H9 (cell line): ENCODE measurements at regions not wholly inside any gene's neighbourhood (a gene's known extent, or its start where the extent isn't known, plus 50 kb on each side); places are given as distances from the start of the nearest gene placed in this dataset.

ENCODE experiments used
- DNase-seq: peaks from one replicate; pipeline ENCODE4 v3.0.0-alpha.2; 2017
- H2AFZ ChIP-seq: one replicate; pipeline ENCODE4 v1.6.1; 2013; ENCODE audit warnings: mild to moderate bottlenecking, low read length, control low read depth, moderate library complexity
- H2AK5ac ChIP-seq: 2 replicates; pipeline ENCODE4 v1.6.1; 2013; ENCODE audit warnings: low read length, control low read depth, mixed read lengths; ENCODE audit not compliant: insufficient read length
- H2BK120ac ChIP-seq: one replicate; pipeline ENCODE4 v1.6.1; 2013; ENCODE audit warnings: low read depth, mild to moderate bottlenecking, low read length, control low read depth, inconsistent platforms; ENCODE audit not compliant: poor library complexity, severe bottlenecking
- H2BK12ac ChIP-seq: 2 replicates; pipeline ENCODE4 v1.6.1; 2013; ENCODE audit warnings: low read length, control low read depth, mixed read lengths, low read depth; ENCODE audit not compliant: insufficient read length
- H2BK15ac ChIP-seq: 2 replicates; pipeline ENCODE4 v1.6.1; 2013; ENCODE audit warnings: low read depth, low read length, control low read depth
- H2BK20ac ChIP-seq: one replicate; pipeline ENCODE4 v1.6.1; 2013; ENCODE audit warnings: low read depth, mild to moderate bottlenecking, low read length, control low read depth, inconsistent platforms; ENCODE audit not compliant: poor library complexity, severe bottlenecking
- H2BK5ac ChIP-seq: 2 replicates; pipeline ENCODE4 v1.6.1; 2013; ENCODE audit warnings: low read length, control low read depth, mixed read lengths; ENCODE audit not compliant: insufficient read length
- H3K14ac ChIP-seq: 2 replicates; pipeline ENCODE4 v1.6.1; 2013; ENCODE audit warnings: low read length, control low read depth; ENCODE audit not compliant: insufficient read depth
- H3K18ac ChIP-seq: 2 replicates; pipeline ENCODE4 v1.6.1; 2013; ENCODE audit warnings: low read depth, mild to moderate bottlenecking, mixed read lengths, low read length, control low read depth; ENCODE audit not compliant: insufficient read length
- H3K23ac ChIP-seq: 2 replicates; pipeline ENCODE4 v1.6.1; 2013; ENCODE audit warnings: low read length, control low read depth, mixed read lengths, low read depth; ENCODE audit not compliant: insufficient read length
- H3K23me2 ChIP-seq: 2 replicates; pipeline ENCODE4 v1.6.1; 2013; ENCODE audit warnings: low read depth, mild to moderate bottlenecking, mixed read lengths, low read length, control low read depth; ENCODE audit not compliant: insufficient read length, poor library complexity, severe bottlenecking
- H3K27ac ChIP-seq: 2 replicates; pipeline ENCODE4 v1.5.1; 2013; ENCODE audit warnings: low read length, control low read depth, mixed read lengths, low read depth; ENCODE audit not compliant: insufficient read length
- H3K27me3 ChIP-seq: 2 replicates; pipeline ENCODE4 v1.6.1; 2013; ENCODE audit warnings: low read length, control low read depth, inconsistent platforms; ENCODE audit not compliant: insufficient read depth
- H3K4ac ChIP-seq: 2 replicates; pipeline ENCODE4 v1.6.1; 2013; ENCODE audit warnings: low read depth, mild to moderate bottlenecking, control low read depth, inconsistent platforms, low read length, moderate library complexity
- H3K4me1 ChIP-seq: 2 replicates; pipeline ENCODE4 v1.6.1; 2013; ENCODE audit warnings: low read length, control low read depth, inconsistent platforms; ENCODE audit not compliant: insufficient read depth
- H3K4me2 ChIP-seq: 2 replicates; pipeline ENCODE4 v1.6.1; 2013; ENCODE audit warnings: low read length, control low read depth, mixed read lengths; ENCODE audit not compliant: insufficient read length, insufficient read depth
- H3K56ac ChIP-seq: 2 replicates; pipeline ENCODE4 v1.6.1; 2013; ENCODE audit warnings: low read depth, mild to moderate bottlenecking, mixed read lengths, low read length, control low read depth; ENCODE audit not compliant: insufficient read length
- H3K79me1 ChIP-seq: 2 replicates; pipeline ENCODE4 v1.6.1; 2013; ENCODE audit warnings: low read depth, mild to moderate bottlenecking, moderate library complexity, low read length, control low read depth, inconsistent platforms; ENCODE audit not compliant: insufficient read depth, poor library complexity, severe bottlenecking
- H3K79me2 ChIP-seq: 2 replicates; pipeline ENCODE4 v1.6.1; 2013; ENCODE audit warnings: low read length, control low read depth, inconsistent platforms; ENCODE audit not compliant: insufficient read depth
- H3K9ac ChIP-seq: 2 replicates; pipeline ENCODE4 v1.6.1; 2013; ENCODE audit warnings: low read length, control low read depth, mixed read lengths; ENCODE audit not compliant: insufficient read length; ENCODE audit errors: extremely low read depth
- H3K9me3 ChIP-seq: one replicate; pipeline ENCODE4 v1.6.1; 2013; ENCODE audit warnings: low read depth, low read length, inconsistent platforms; ENCODE audit not compliant: control insufficient read depth
- H3T11ph ChIP-seq: one replicate; pipeline ENCODE4 v1.6.1; 2013; ENCODE audit warnings: mild to moderate bottlenecking, low read length, control low read depth, inconsistent platforms
- H4K20me1 ChIP-seq: one replicate; pipeline ENCODE4 v1.6.1; 2013; ENCODE audit not compliant: control insufficient read depth, insufficient read length, insufficient read depth
- H4K5ac ChIP-seq: 2 replicates; pipeline ENCODE4 v1.6.1; 2013; ENCODE audit warnings: low read depth, mild to moderate bottlenecking, mixed read lengths, low read length, control low read depth; ENCODE audit not compliant: insufficient read length
- H4K8ac ChIP-seq: replicated peaks from 2 replicates; pipeline ENCODE4 v1.6.1; 2013; ENCODE audit warnings: low read length, control low read depth, mixed read lengths, low read depth; ENCODE audit not compliant: insufficient read length
- H4K91ac ChIP-seq: 2 replicates; pipeline ENCODE4 v1.6.1; 2013; ENCODE audit warnings: low read depth, mild to moderate bottlenecking, moderate library complexity, mixed read lengths, low read length, control low read depth; ENCODE audit not compliant: insufficient read length
- H3K27ac Mint-ChIP-seq, 3 experiments: 2 replicates in 2 of 3; 3 replicates in 1 of 3; pipeline ENCODE4 v1.8.0; 2020 to 2021; ENCODE audit warnings: mixed read lengths in 3 of 3, mild to moderate bottlenecking in 1 of 3, moderate library complexity in 1 of 3
- H3K27me3 Mint-ChIP-seq: 2 replicates; pipeline ENCODE4 v1.8.0; 2021; ENCODE audit warnings: low read depth, mild to moderate bottlenecking, moderate library complexity, mixed read lengths
- H3K36me3 Mint-ChIP-seq, 3 experiments: 2 replicates in 2 of 3; 3 replicates in 1 of 3; pipeline ENCODE4 v1.8.0; 2020 to 2021; ENCODE audit warnings: low read depth in 3 of 3, mixed read lengths in 3 of 3; ENCODE audit not compliant: insufficient read depth in 1 of 3
- H3K4me1 Mint-ChIP-seq, 2 experiments: 2 replicates each; pipeline ENCODE4 v1.8.0; 2020; ENCODE audit warnings: mixed read lengths in 2 of 2
- H3K4me3 Mint-ChIP-seq, 2 experiments: 2 replicates in 1 of 2; 3 replicates in 1 of 2; pipeline ENCODE4 v1.8.0; 2020 to 2021; ENCODE audit warnings: mild to moderate bottlenecking in 2 of 2, mixed read lengths in 2 of 2, moderate library complexity in 1 of 2
- H3K9me3 Mint-ChIP-seq, 2 experiments: 2 replicates in 1 of 2; 3 replicates in 1 of 2; pipeline ENCODE4 v1.8.0; 2020; ENCODE audit warnings: mild to moderate bottlenecking in 2 of 2, mixed read lengths in 2 of 2, moderate library complexity in 1 of 2
- WGBS: extraction: QIAGEN DNeasy Blood & Tissue Kit; methylation state at CpG from one replicate; pipeline ENCODE4 v1.1.7; 2013; ENCODE audit warnings: missing lambda C conversion rate, low lambda C conversion rate, mixed read lengths; ENCODE audit not compliant: insufficient read length; ENCODE audit errors: extremely low coverage; 5-methylcytosine and 5-hydroxymethylcytosine counted together
- TF ChIP-seq, protein P1 (sequence below): fragments of 200-600 bp; sonication (generic); conservative IDR thresholded peaks from 3 replicates; pipeline ENCODE4 v1.8.0; 2021; ENCODE audit warnings: antibody characterized with exemption, mild to moderate bottlenecking

DNA sequence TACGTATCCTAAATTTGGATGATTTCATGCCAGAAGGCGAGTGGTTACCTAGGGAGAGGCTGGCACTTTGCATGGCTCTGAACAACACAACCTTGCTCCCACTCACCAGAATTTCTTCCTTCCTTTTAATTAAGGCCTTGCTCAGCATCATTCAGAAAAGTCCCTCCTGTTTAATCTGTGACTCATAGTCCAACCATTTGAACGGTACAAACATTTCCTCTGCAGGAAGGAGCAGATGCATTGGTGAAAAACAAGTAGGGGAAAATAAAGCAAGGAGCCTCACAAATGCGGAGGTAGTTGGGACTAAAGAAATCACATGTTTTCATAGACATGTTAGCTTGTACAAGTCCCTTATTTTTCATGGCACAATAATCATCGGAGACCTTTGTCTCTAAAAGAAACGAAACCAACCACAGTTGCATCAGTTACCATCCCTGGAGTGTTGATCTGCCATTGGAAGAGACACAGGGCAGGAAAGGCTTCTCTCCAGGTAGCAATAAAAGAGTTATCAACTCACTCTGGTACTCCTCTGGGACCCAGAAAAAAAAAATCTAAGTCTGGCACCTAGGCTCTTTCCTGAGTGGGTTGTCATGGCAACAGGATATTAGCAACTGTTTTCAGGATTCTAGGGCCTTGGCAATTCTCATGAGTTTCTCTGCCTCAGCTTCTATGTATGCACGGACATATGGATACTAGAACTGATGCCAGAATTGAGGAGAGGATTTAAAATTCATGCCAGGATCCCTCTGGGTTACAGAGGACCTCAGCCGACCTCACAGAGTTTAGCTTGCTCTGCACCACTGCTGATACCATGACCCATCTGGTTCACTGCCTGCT, 255.4 kb upstream of the ARPP21 start:
- H3K23ac ChIP-seq, result no peak overlapping the region
- no peak overlapping the region for H3K4me2 ChIP-seq
- H3T11ph ChIP-seq, result no peak overlapping the region

More for the DNA sequence above, 255.4 kb upstream of the ARPP21 start:
- Histone ChIP-seq H4K20me1 (no peaks in the 10 kb centered on the region), H3K79me1 (no peaks in the 10 kb centered on the region), H3K4ac (no peak overlapping the region), H2BK12ac (no peak overlapping the region), H2AK5ac (no peak overlapping the region), H3K9ac (no peak overlapping the region), H3K18ac (no peak overlapping the region), H3K56ac (no peak overlapping the region), H2BK15ac (no peak overlapping the region), H3K23me2 (no peaks in the 10 kb centered on the region), H3K79me2 (no peaks in the 10 kb centered on the region), H4K91ac (no peak overlapping the region), H2BK5ac (no peak overlapping the region), H4K8ac (no peak overlapping the region), H2BK120ac (no peak overlapping the region), H3K4me1 (0 out of 2 replicates have a peak, but pooled peaks cover 2% of the 10 kb centered on the region), H2AFZ (no peak overlapping the region), H2BK20ac (no peak overlapping the region), H3K27me3 (no peaks in the 10 kb centered on the region), H4K5ac (no peak overlapping the region), H3K9me3 (no peaks in the 10 kb centered on the region), H3K14ac (no peak overlapping the region), H3K27ac (no peak overlapping the region)
- no CpG with 5 or more reads among the region's 8 CpGs for WGBS
- DNase-seq, result no peak
- no peaks in the 10 kb centered on the region for H3K27me3 Mint-ChIP-seq
- no peaks in the 10 kb centered on the region for H3K4me1 Mint-ChIP-seq
- TF ChIP-seq, protein P1, sequence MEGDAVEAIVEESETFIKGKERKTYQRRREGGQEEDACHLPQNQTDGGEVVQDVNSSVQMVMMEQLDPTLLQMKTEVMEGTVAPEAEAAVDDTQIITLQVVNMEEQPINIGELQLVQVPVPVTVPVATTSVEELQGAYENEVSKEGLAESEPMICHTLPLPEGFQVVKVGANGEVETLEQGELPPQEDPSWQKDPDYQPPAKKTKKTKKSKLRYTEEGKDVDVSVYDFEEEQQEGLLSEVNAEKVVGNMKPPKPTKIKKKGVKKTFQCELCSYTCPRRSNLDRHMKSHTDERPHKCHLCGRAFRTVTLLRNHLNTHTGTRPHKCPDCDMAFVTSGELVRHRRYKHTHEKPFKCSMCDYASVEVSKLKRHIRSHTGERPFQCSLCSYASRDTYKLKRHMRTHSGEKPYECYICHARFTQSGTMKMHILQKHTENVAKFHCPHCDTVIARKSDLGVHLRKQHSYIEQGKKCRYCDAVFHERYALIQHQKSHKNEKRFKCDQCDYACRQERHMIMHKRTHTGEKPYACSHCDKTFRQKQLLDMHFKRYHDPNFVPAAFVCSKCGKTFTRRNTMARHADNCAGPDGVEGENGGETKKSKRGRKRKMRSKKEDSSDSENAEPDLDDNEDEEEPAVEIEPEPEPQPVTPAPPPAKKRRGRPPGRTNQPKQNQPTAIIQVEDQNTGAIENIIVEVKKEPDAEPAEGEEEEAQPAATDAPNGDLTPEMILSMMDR, result no peak
- H3K9me3 Mint-ChIP-seq, result no peaks in the 10 kb centered on the region; a peak in 1 of 5 replicates
- H3K4me3 Mint-ChIP-seq, result no peak overlapping the region
- H3K36me3 Mint-ChIP-seq, result no peaks in the 10 kb centered on the region
- H3K27ac Mint-ChIP-seq, result no peak overlapping the region
